Endothelial cell (in vitro differentiated cells): ENCODE measurements at regions not wholly inside any gene's neighbourhood (a gene's known extent, or its start where the extent isn't known, plus 50 kb on each side); places are given as distances from the start of the nearest gene placed in this dataset.

ENCODE experiments used
- DNase-seq: peaks from one replicate; pipeline ENCODE4 v3.0.0; 2021; ENCODE audit warnings: low spot score
- H3K27ac Mint-ChIP-seq: one replicate; pipeline ENCODE4 v1.8.0; 2021; ENCODE audit warnings: mixed read lengths, inconsistent platforms; ENCODE audit not compliant: unreplicated experiment
- H3K27me3 Mint-ChIP-seq: one replicate; pipeline ENCODE4 v1.8.0; 2021; ENCODE audit warnings: mild to moderate bottlenecking, moderate library complexity, mixed read lengths, inconsistent platforms; ENCODE audit not compliant: unreplicated experiment
- H3K36me3 Mint-ChIP-seq: one replicate; pipeline ENCODE4 v1.8.0; 2021; ENCODE audit warnings: mild to moderate bottlenecking, low read depth, mixed read lengths, inconsistent platforms; ENCODE audit not compliant: unreplicated experiment
- H3K4me1 Mint-ChIP-seq: one replicate; pipeline ENCODE4 v1.8.0; 2021; ENCODE audit warnings: mild to moderate bottlenecking, mixed read lengths, inconsistent platforms; ENCODE audit not compliant: unreplicated experiment
- H3K4me3 Mint-ChIP-seq: one replicate; pipeline ENCODE4 v1.8.0; 2021; ENCODE audit warnings: mild to moderate bottlenecking, mixed read lengths, inconsistent platforms; ENCODE audit not compliant: unreplicated experiment
- H3K9me3 Mint-ChIP-seq: one replicate; pipeline ENCODE4 v1.8.0; 2021; ENCODE audit warnings: mixed read lengths, inconsistent platforms; ENCODE audit not compliant: unreplicated experiment
- CTCF ChIP-seq: fragments of 200-600 bp; sonication (generic); IDR thresholded peaks from one replicate; pipeline ENCODE4 v1.5.0; 2021; ENCODE audit warnings: antibody characterized with exemption; ENCODE audit not compliant: unreplicated experiment

GRCh38 chr13:77815330-77815729, 103.3 kb downstream of the EDNRB start:
- H3K9me3 Mint-ChIP-seq: no peaks in the 10 kb centered on the region
- peaks cover 9% of the 10 kb centered on the region for H3K4me1 Mint-ChIP-seq
- DNase-seq: no peak
- no peak for TF ChIP-seq CTCF
- peaks cover 2% of the 10 kb centered on the region for H3K27me3 Mint-ChIP-seq
- H3K4me3 Mint-ChIP-seq: no peak overlapping the region
- no peak overlapping the region for H3K27ac Mint-ChIP-seq
- H3K36me3 Mint-ChIP-seq: no peaks in the 10 kb centered on the region
